ENCODE measurements at regions not wholly inside any gene's neighbourhood (a gene's known extent, or its start where the extent isn't known, plus 50 kb on each side); places are given as distances from the start of the nearest gene placed in this dataset.

DNA sequence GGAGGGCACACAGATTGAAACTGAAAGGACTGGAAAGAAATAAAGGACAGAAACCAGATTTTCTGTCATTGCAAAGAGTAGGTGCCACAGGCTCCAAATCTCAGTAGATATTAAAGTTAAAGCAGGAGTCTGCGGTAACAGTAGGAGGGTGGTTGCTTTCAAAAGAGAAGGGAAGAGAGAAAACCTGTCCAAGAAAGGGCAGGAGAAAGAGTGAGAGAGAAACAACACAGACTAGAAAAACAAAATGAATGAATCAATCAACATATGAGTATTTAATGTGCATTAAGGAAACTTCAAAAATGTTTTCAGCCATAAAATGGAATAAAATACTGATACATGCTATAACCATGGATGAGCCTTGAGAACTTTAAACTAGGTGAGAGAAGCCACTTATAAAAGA, 143.1 kb upstream of the CTAGE1 start:
- no peak for DNase-seq (ENCODE audit: extremely low read depth, insufficient read length)
- TF ChIP-seq, protein P1, sequence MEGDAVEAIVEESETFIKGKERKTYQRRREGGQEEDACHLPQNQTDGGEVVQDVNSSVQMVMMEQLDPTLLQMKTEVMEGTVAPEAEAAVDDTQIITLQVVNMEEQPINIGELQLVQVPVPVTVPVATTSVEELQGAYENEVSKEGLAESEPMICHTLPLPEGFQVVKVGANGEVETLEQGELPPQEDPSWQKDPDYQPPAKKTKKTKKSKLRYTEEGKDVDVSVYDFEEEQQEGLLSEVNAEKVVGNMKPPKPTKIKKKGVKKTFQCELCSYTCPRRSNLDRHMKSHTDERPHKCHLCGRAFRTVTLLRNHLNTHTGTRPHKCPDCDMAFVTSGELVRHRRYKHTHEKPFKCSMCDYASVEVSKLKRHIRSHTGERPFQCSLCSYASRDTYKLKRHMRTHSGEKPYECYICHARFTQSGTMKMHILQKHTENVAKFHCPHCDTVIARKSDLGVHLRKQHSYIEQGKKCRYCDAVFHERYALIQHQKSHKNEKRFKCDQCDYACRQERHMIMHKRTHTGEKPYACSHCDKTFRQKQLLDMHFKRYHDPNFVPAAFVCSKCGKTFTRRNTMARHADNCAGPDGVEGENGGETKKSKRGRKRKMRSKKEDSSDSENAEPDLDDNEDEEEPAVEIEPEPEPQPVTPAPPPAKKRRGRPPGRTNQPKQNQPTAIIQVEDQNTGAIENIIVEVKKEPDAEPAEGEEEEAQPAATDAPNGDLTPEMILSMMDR (IDR thresholded peaks at IDR 0.05; ENCODE audit: insufficient read depth, low read length, poor library complexity, severe bottlenecking), result no peak
- no peaks in the 10 kb centered on the region; the same call in none of the 2 replicates for H3K27me3 ChIP-seq (replicated peaks; ENCODE audit: control insufficient read depth, insufficient read depth, low read length)
- no peaks in the 10 kb centered on the region for H3K36me3 ChIP-seq (ENCODE audit: control insufficient read depth, insufficient read depth, low read length)
- no peak overlapping the region for H3K4me3 ChIP-seq (replicated peaks; ENCODE audit: low read depth, low read length)

DNA sequence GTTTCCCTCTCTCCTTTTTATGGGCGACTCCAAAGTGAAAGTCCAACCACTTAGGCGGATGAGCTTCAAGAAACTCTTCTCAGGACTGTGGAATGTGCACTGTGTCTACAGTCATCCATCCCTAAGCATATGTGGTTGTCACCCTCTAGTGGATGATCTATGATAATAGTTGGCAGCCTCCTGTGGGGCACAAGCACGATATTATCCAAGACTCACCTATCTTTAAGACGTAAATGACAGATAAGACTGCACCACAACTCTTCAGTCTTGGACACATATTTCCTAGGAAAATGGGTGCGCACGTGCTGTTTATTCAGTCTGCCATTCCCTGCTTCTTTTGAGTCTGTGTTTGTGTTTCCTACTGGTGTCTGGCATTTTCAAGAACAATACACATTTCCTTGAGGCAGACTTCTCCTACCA, 145.5 kb upstream of the CTAGE1 start:
- H3K27me3 ChIP-seq (replicated peaks; ENCODE audit: control insufficient read depth, insufficient read depth, low read length), result no peaks in the 10 kb centered on the region; the same call in none of the 2 replicates
- peak; percentile 9 for DNase-seq (ENCODE audit: extremely low read depth, insufficient read length)
- H3K4me3 ChIP-seq (replicated peaks; ENCODE audit: low read depth, low read length), result no peak overlapping the region
- TF ChIP-seq, protein P1 (IDR thresholded peaks at IDR 0.05; ENCODE audit: insufficient read depth, low read length, poor library complexity, severe bottlenecking), result peak; percentile 47
- H3K36me3 ChIP-seq (ENCODE audit: control insufficient read depth, insufficient read depth, low read length), result no peaks in the 10 kb centered on the region

- no peak for DNase-seq (ENCODE audit: extremely low read depth, insufficient read length)
- Histone ChIP-seq H3K4me3 (replicated peaks; ENCODE audit: low read depth, low read length) (no peak overlapping the region), H3K36me3 (ENCODE audit: control insufficient read depth, insufficient read depth, low read length) (no peaks in the 10 kb centered on the region), H3K27me3 (replicated peaks; ENCODE audit: control insufficient read depth, insufficient read depth, low read length) (no peaks in the 10 kb centered on the region; the same call in none of the 2 replicates)
- TF ChIP-seq, protein P1 (IDR thresholded peaks at IDR 0.05; ENCODE audit: insufficient read depth, low read length, poor library complexity, severe bottlenecking), result no peak
These were observed 146.3 kb upstream of the CTAGE1 start for GRCh38 chr18:22564036-22564435.

DNA sequence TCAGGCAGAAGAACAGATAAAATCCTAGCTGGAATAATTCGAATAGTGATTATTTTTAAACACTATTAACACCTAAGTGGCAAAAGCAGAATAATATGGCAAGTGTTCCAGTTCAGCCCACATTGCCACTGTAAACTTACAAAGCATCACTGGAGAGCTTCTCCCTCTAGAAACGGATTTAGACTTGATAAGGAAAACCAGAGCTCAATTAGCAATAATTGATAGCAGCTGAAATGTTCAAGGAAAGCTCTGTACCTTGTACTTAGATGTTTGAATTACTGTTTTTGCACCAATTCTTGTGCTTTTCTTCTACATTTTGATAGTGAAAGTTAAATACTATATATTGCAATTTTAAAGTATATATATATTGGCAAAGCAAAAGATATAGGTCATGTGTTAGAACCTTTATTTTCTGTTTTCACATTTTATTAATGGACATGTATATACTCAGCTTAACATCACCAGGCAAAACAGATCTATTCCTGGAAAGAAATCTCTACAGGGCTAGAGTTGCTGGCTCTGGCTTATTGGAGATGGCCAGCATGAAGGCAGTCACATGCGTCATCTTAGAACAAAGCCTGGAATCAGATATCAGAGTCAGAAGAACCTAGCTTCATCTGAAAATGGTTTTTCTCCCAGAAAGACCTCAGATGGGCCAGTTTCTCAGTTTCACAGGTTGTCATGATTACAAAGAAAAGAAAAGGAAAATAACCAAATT, 149.1 kb upstream of the CTAGE1 start:
- Histone ChIP-seq H3K27me3 (replicated peaks; ENCODE audit: control insufficient read depth, insufficient read depth, low read length) (no peaks in the 10 kb centered on the region), H3K36me3 (ENCODE audit: control insufficient read depth, insufficient read depth, low read length) (no peaks in the 10 kb centered on the region), H3K4me3 (replicated peaks; ENCODE audit: low read depth, low read length) (no peak overlapping the region)
- TF ChIP-seq, protein P1 (IDR thresholded peaks at IDR 0.05; ENCODE audit: insufficient read depth, low read length, poor library complexity, severe bottlenecking), result no peak
- DNase-seq (ENCODE audit: extremely low read depth, insufficient read length), result no peak

- H3K27me3 ChIP-seq (replicated peaks; ENCODE audit: control insufficient read depth, insufficient read depth, low read length), result no peaks in the 10 kb centered on the region
- H3K36me3 ChIP-seq (ENCODE audit: control insufficient read depth, insufficient read depth, low read length), result no peaks in the 10 kb centered on the region
- TF ChIP-seq, protein P1 (IDR thresholded peaks at IDR 0.05; ENCODE audit: insufficient read depth, low read length, poor library complexity, severe bottlenecking), result no peak
- DNase-seq (ENCODE audit: extremely low read depth, insufficient read length), result no peak
- H3K4me3 ChIP-seq (replicated peaks; ENCODE audit: low read depth, low read length), result no peak overlapping the region
These were observed 150.1 kb upstream of the CTAGE1 start for GRCh38 chr18:22567794-22568193.
